Vagina (tissue), 2 donors: ENCODE measurements at regions not wholly inside any gene's neighbourhood (a gene's known extent, or its start where the extent isn't known, plus 50 kb on each side); places are given as distances from the start of the nearest gene placed in this dataset.
"Not testable (repeated sequence)": the region's sequence is repeated elsewhere in the genome, so short reads cannot be mapped to it uniquely, and the experiment has no call there.

Source experiments
- POLR2A ChIP-seq, 2 donors: fragments of 450-650 bp; IDR thresholded peaks; one replicate each; pipeline ENCODE4 v1.6.1; 2017; ENCODE audit warnings: antibody characterized with exemption in 2 of 2, mild to moderate bottlenecking in 2 of 2, moderate library complexity in 2 of 2
- POLR2AphosphoS5 ChIP-seq, 2 donors: sonication (generic); formaldehyde crosslinking; IDR thresholded peaks; one replicate each; pipeline ENCODE4 v1.9.0; 2017; ENCODE audit warnings: antibody characterized with exemption in 2 of 2, mild to moderate bottlenecking in 2 of 2, low read depth in 1 of 2; ENCODE audit not compliant: insufficient read depth in 1 of 2
- TF ChIP-seq, protein P1 (sequence below), 3 experiments: fragments of 450-650 bp in 2 of 3; fragments of 200-600 bp in 1 of 3; sonication (generic) in 1 of 3; IDR thresholded peaks; one replicate each; pipeline ENCODE4 v1.5.1; 2017 to 2019; ENCODE audit warnings: antibody characterized with exemption in 3 of 3, mild to moderate bottlenecking in 2 of 3, moderate library complexity in 2 of 3

DNA sequence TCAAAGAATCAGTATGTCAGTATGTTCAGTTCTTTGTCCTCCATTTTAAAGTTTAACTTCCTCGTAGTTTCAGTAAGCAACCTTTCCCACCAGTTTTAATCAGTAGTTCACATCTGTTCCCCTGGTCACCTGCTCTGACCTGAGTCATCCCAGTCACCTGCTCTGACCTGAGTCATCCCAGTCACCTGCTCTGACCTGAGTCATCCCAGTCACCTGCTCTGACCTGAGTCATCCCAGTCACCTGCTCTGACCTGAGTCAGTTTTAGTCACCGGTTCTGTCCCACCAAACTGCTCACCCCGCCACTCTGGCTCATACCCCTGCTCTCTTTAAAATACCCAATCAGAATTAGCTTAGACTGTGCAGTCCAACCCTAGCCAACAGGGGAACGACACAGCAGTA, 180.1 kb upstream of the CNTN6 start:
- TF ChIP-seq, protein P1, sequence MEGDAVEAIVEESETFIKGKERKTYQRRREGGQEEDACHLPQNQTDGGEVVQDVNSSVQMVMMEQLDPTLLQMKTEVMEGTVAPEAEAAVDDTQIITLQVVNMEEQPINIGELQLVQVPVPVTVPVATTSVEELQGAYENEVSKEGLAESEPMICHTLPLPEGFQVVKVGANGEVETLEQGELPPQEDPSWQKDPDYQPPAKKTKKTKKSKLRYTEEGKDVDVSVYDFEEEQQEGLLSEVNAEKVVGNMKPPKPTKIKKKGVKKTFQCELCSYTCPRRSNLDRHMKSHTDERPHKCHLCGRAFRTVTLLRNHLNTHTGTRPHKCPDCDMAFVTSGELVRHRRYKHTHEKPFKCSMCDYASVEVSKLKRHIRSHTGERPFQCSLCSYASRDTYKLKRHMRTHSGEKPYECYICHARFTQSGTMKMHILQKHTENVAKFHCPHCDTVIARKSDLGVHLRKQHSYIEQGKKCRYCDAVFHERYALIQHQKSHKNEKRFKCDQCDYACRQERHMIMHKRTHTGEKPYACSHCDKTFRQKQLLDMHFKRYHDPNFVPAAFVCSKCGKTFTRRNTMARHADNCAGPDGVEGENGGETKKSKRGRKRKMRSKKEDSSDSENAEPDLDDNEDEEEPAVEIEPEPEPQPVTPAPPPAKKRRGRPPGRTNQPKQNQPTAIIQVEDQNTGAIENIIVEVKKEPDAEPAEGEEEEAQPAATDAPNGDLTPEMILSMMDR (IDR thresholded peaks at IDR 0.05) = not testable (repeated sequence)
- not testable (repeated sequence) for TF ChIP-seq POLR2A (IDR thresholded peaks at IDR 0.05); POLR2AphosphoS5 (IDR thresholded peaks at IDR 0.05; ENCODE audit: insufficient read depth in 1 of 2, low read depth in 1 of 2)
